A549 (cell line): ENCODE measurements at regions not wholly inside any gene's neighbourhood (a gene's known extent, or its start where the extent isn't known, plus 50 kb on each side); places are given as distances from the start of the nearest gene placed in this dataset.

ENCODE experiments used
- CTCF ChIP-seq: fragments of >200 bp; sonication (Bioruptor Twin); formaldehyde crosslinking; IDR thresholded peaks from 3 replicates; pipeline ENCODE4 v1.5.1; 2016
- ELK1 ChIP-seq: fragments of 150-350 bp; IDR thresholded peaks from 2 replicates; pipeline ENCODE4 v1.6.1; 2014; ENCODE audit warnings: low read depth, mild to moderate bottlenecking, low read length
- EP300 ChIP-seq, 2 experiments: fragments of >200 bp; sonication (Bioruptor Twin); formaldehyde crosslinking; IDR thresholded peaks; 2 replicates in 1 of 2; 3 replicates in 1 of 2; pipeline ENCODE4 v1.6.1; 2016 to 2017
- HEYL ChIP-seq: fragments of 250-450 bp; sonication (Bioruptor Pico); IDR thresholded peaks from 2 replicates; pipeline ENCODE4 v1.8.0; 2021; ENCODE audit warnings: mild to moderate bottlenecking, moderate library complexity
- JUNB ChIP-seq: fragments of >200 bp; sonication (Bioruptor Twin); formaldehyde crosslinking; IDR thresholded peaks from 2 replicates; pipeline ENCODE4 v1.6.1; 2016
- PBX3 ChIP-seq: IDR thresholded peaks from 2 replicates; pipeline ENCODE4 v1.6.1; 2012

GRCh38 chr4:124030147-124030546 lies 633.6 kb downstream of the SPRY1 start:
- TF ChIP-seq JUNB (no peak), CTCF (no peak), EP300 (IDR thresholded peaks at IDR 0.05) (no peak), PBX3 (no peak), HEYL (CRISPR knock-in tag) (no peak), ELK1 (no peak)
